ENCODE measurements at regions not wholly inside any gene's neighbourhood (a gene's known extent, or its start where the extent isn't known, plus 50 kb on each side); places are given as distances from the start of the nearest gene placed in this dataset.

DNA sequence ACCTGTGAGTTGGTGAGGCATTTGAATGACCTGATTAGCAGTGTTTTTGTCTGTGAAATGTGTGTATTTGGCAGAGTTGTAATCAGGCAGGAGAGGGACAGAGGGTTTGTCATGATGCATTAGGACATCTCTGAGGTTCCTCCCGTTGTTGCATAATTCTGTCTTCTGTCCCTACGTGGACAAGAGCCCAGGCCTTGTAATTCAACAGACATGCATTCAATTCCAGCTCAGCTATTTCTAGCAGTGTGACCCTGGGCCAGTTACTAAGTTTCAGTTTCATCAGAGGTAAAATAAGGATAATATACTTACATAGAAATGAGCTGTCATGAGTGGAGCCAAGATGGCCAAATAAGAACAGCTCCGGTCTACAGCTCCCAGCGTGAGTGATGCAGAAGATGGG, 208.6 kb downstream of the SLC38A4 start:
- TF ChIP-seq, protein P1, sequence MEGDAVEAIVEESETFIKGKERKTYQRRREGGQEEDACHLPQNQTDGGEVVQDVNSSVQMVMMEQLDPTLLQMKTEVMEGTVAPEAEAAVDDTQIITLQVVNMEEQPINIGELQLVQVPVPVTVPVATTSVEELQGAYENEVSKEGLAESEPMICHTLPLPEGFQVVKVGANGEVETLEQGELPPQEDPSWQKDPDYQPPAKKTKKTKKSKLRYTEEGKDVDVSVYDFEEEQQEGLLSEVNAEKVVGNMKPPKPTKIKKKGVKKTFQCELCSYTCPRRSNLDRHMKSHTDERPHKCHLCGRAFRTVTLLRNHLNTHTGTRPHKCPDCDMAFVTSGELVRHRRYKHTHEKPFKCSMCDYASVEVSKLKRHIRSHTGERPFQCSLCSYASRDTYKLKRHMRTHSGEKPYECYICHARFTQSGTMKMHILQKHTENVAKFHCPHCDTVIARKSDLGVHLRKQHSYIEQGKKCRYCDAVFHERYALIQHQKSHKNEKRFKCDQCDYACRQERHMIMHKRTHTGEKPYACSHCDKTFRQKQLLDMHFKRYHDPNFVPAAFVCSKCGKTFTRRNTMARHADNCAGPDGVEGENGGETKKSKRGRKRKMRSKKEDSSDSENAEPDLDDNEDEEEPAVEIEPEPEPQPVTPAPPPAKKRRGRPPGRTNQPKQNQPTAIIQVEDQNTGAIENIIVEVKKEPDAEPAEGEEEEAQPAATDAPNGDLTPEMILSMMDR (IDR thresholded peaks at IDR 0.05): no peak
- TF ChIP-seq POLR2A (IDR thresholded peaks at IDR 0.05): no peak

All from right lobe of liver (tissue), 4 donors.